AG20443 (cell line): ENCODE measurements at regions not wholly inside any gene's neighbourhood (a gene's known extent, or its start where the extent isn't known, plus 50 kb on each side); places are given as distances from the start of the nearest gene placed in this dataset.
"Not testable (repeated sequence)": the region's sequence is repeated elsewhere in the genome, so short reads cannot be mapped to it uniquely, and the experiment has no call there.

Source experiments
- DNase-seq: peaks from one replicate; pipeline ENCODE4 v3.0.0; 2012; ENCODE audit warnings: low spot score, mixed read lengths

GRCh38 chr7:121620953-121621606 lies 225.0 kb upstream of the FAM3C start:
- DNase-seq, result no peak

- DNase-seq, result no peak
Measured at GRCh38 chr7:121620206-121620605, 224.1 kb upstream of the FAM3C start.

GRCh38 chr7:121618182-121618581 lies 222.1 kb upstream of the FAM3C start:
- DNase-seq, result no peak

- no peak for DNase-seq
Measured at GRCh38 chr7:121610243-121610642, 214.1 kb upstream of the FAM3C start.

- DNase-seq, result no peak
Measured at GRCh38 chr7:121609208-121609607, 213.1 kb upstream of the FAM3C start.

GRCh38 chr7:121608785-121609184 lies 212.7 kb upstream of the FAM3C start:
- no peak for DNase-seq

- DNase-seq, result not testable (repeated sequence)
Measured at GRCh38 chr7:121608183-121608582, 212.1 kb upstream of the FAM3C start.

- no peak for DNase-seq
Measured at GRCh38 chr7:121605317-121605680, 209.2 kb upstream of the FAM3C start.

- no peak for DNase-seq
Measured at GRCh38 chr7:121604627-121605316, 208.7 kb upstream of the FAM3C start.

GRCh38 chr7:121603886-121604285 lies 207.8 kb upstream of the FAM3C start:
- DNase-seq, result no peak

- no peak for DNase-seq
Measured at GRCh38 chr7:121599887-121600286, 203.8 kb upstream of the FAM3C start.

- no peak for DNase-seq
Measured at GRCh38 chr7:121595758-121596696, 199.9 kb upstream of the FAM3C start.

GRCh38 chr7:121591926-121592325 lies 195.8 kb upstream of the FAM3C start:
- no peak for DNase-seq

GRCh38 chr7:121587435-121587834 lies 191.3 kb upstream of the FAM3C start:
- DNase-seq, result no peak

GRCh38 chr7:121582258-121582657 lies 186.2 kb upstream of the FAM3C start:
- DNase-seq, result no peak

GRCh38 chr7:121579639-121580038 lies 183.5 kb upstream of the FAM3C start:
- no peak for DNase-seq

- DNase-seq, result no peak
Measured at GRCh38 chr7:121578669-121579068, 182.6 kb upstream of the FAM3C start.

GRCh38 chr7:121576148-121576917 lies 180.2 kb upstream of the FAM3C start:
- no peak for DNase-seq

- no peak for DNase-seq
Measured at GRCh38 chr7:121575194-121575765, 179.2 kb upstream of the FAM3C start.

- no peak for DNase-seq
Measured at GRCh38 chr7:121574109-121574508, 178.0 kb upstream of the FAM3C start.

- DNase-seq, result no peak
Measured at GRCh38 chr7:121572615-121573014, 176.5 kb upstream of the FAM3C start.

GRCh38 chr7:121570365-121570764 lies 174.3 kb upstream of the FAM3C start:
- DNase-seq, result no peak
